Spleen (tissue), 11 donors: ENCODE measurements at regions not wholly inside any gene's neighbourhood (a gene's known extent, or its start where the extent isn't known, plus 50 kb on each side); places are given as distances from the start of the nearest gene placed in this dataset.

ENCODE experiments used
- DNase-seq: peaks from one replicate; pipeline ENCODE4 v3.0.0-alpha.2; 2020
- H3K27ac ChIP-seq, 8 donors: fragments of 200-600 bp; sonication (generic) in 7 of 8; 1 replicate in 4 of 8; 2 replicates in 4 of 8; pipeline versions ENCODE4 v1.5.0 to v1.8.0; 2016 to 2021; ENCODE audit warnings: inconsistent platforms in 4 of 8, mild to moderate bottlenecking in 4 of 8, moderate library complexity in 1 of 8
- H3K27me3 ChIP-seq, 7 donors: fragments of 200-600 bp; sonication (generic) in 6 of 7; replicated peaks in 1 of 7; 1 replicate in 4 of 7; 2 replicates in 3 of 7; pipeline versions ENCODE4 v1.5.0 to v1.8.0; 2016 to 2021; ENCODE audit warnings: inconsistent platforms in 3 of 7, mild to moderate bottlenecking in 1 of 7
- H3K36me3 ChIP-seq, 6 donors: fragments of 200-600 bp; sonication (generic) in 5 of 6; 1 replicate in 4 of 6; 2 replicates in 2 of 6; pipeline versions ENCODE4 v1.5.0 to v1.8.0; 2016 to 2021; ENCODE audit warnings: inconsistent platforms in 2 of 6
- H3K4me1 ChIP-seq, 6 donors: fragments of 200-600 bp; sonication (generic) in 5 of 6; 1 replicate in 3 of 6; 2 replicates in 3 of 6; pipeline versions ENCODE4 v1.5.0 to v1.8.0; 2016 to 2021; ENCODE audit warnings: inconsistent platforms in 3 of 6
- H3K4me3 ChIP-seq, 8 donors: fragments of 200-600 bp; sonication (generic) in 7 of 8; 1 replicate in 4 of 8; 2 replicates in 4 of 8; pipeline versions ENCODE4 v1.5.0 to v1.8.0; 2016 to 2021; ENCODE audit warnings: inconsistent platforms in 4 of 8, mild to moderate bottlenecking in 4 of 8, moderate library complexity in 2 of 8
- H3K9me3 ChIP-seq, 8 donors: fragments of 200-600 bp; sonication (generic) in 7 of 8; 1 replicate in 4 of 8; 2 replicates in 4 of 8; pipeline versions ENCODE4 v1.5.0 to v1.8.0; 2016 to 2021; ENCODE audit warnings: inconsistent platforms in 4 of 8
- POLR2A ChIP-seq, 3 donors: fragments of 450-650 bp; IDR thresholded peaks; one replicate each; pipeline ENCODE4 v1.5.1; 2017; ENCODE audit warnings: antibody characterized with exemption in 3 of 3, mild to moderate bottlenecking in 1 of 3
- POLR2AphosphoS5 ChIP-seq, 3 donors: sonication (generic); formaldehyde crosslinking; IDR thresholded peaks; one replicate each; pipeline ENCODE4 v1.5.1; 2017; ENCODE audit warnings: antibody characterized with exemption in 3 of 3
- WGBS, 5 donors: extraction: QIAGEN DNeasy Blood & Tissue Kit in 3 of 5; methylation state at CpG; one replicate each; pipeline versions ENCODE4 v1.1.5 to v1.1.7; 2013 to 2018; 5-methylcytosine and 5-hydroxymethylcytosine counted together
- intact Hi-C: fragments of 100-400 bp; cut with DNase I; formaldehyde crosslinking; loops from one replicate; pipeline ENCODE4 v1.15.0; 2023; ENCODE audit warnings: low total_unique reads
- TF ChIP-seq, protein P1 (sequence below), 11 experiments: fragments of 200-600 bp in 7 of 11; fragments of 450-650 bp in 4 of 11; sonication (generic) in 4 of 11; IDR thresholded peaks in 8 of 11; conservative IDR thresholded peaks in 3 of 11; 1 replicate in 7 of 11; 2 replicates in 4 of 11; pipeline versions ENCODE4 v1.4.0 to v1.8.0; 2016 to 2021; ENCODE audit warnings: antibody characterized with exemption in 11 of 11, inconsistent platforms in 4 of 11, mild to moderate bottlenecking in 1 of 11
- donor health status: healthy with polysubstance abuse.
- donor health status: DM: no; HTN: no; CAD: no; lungs with moderate emphysema.
- donor health status: DM: no; HTN: no; CAD: no.
- donor health status: Bipolar disorder and iron deficiency.
- donor health status: healthy.
- donor health status: DM: no; HTN: no; CAD: no.
- donor health status: DM: yes; HTN: yes; CAD: no.

DNA sequence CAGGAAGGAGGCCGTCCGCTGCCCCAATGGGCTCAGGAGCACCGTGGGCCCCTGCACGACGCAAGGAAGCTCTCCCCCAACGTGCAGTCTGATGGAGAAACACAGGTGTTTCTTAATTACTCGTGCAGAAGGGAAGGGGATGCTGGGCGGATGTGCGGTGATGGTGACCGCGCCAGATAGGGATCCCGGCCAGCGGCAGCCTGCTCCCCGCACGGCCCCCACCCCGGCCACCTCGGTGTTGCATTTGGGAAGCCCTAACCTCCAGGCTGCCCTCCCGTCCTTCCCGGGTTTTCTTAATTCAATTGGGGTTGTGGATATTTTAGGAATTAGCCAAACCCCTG is 254.4 kb downstream of the ZNF536 start:
- no peaks in the 10 kb centered on the region for H3K36me3 ChIP-seq
- H3K4me1 ChIP-seq = no peaks in the 10 kb centered on the region
- 85 to 91% (median 87%) methylated on average over 19 of the region's 19 CpGs for WGBS, 5 donors
- peaks cover 0 to 33% (median 13%) of the 10 kb centered on the region in 8 donors for H3K9me3 ChIP-seq
- intact Hi-C loops = no loop called here
- TF ChIP-seq POLR2AphosphoS5 (IDR thresholded peaks at IDR 0.05) (no peak), POLR2A (IDR thresholded peaks at IDR 0.05) (no peak)
- TF ChIP-seq, protein P1, sequence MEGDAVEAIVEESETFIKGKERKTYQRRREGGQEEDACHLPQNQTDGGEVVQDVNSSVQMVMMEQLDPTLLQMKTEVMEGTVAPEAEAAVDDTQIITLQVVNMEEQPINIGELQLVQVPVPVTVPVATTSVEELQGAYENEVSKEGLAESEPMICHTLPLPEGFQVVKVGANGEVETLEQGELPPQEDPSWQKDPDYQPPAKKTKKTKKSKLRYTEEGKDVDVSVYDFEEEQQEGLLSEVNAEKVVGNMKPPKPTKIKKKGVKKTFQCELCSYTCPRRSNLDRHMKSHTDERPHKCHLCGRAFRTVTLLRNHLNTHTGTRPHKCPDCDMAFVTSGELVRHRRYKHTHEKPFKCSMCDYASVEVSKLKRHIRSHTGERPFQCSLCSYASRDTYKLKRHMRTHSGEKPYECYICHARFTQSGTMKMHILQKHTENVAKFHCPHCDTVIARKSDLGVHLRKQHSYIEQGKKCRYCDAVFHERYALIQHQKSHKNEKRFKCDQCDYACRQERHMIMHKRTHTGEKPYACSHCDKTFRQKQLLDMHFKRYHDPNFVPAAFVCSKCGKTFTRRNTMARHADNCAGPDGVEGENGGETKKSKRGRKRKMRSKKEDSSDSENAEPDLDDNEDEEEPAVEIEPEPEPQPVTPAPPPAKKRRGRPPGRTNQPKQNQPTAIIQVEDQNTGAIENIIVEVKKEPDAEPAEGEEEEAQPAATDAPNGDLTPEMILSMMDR (IDR thresholded peaks at IDR 0.05 in 8 of 11, conservative IDR thresholded peaks at IDR 0.05 in 3 of 11) = no peak
- H3K4me3 ChIP-seq = no peak overlapping the region
- no peak overlapping the region for H3K27ac ChIP-seq
- DNase-seq = no peak
- peaks cover 0 to 4% (median 0%) of the 10 kb centered on the region in 7 donors for H3K27me3 ChIP-seq

DNA sequence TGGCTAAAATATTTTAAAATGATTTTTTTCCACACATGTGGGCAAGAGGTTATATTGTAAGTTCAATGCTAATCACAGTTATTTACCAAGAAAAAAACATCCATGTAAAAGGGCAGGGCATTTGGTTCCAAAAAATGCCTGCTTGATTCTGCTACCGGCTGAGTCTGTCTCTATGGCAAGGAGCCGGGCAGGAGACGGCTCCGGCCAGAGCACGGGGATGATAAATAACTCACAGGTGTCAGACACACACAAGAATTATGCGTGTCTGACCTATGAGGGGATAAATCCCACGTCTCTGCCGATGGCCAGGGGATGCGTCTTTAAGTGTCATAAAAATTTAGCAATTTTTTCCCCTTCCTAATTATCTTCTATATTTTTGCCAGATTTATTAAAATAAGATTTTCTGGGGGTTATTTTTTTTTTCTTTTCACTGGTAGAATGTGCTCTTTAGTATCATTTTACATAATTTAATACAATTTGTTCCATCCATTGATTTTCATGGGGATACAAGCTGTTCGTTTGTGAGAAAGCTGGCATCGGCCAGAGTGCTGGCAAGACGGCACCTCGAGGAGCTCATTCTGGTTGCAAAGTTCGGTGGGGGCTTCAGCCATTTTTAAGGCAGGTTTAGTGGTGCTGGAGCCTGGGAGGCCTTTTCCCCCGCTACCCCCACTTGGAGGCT is 253.9 kb downstream of the ZNF536 start:
- no peak for DNase-seq
- no peak overlapping the region for H3K4me3 ChIP-seq
- no peak overlapping the region for H3K27ac ChIP-seq
- no peaks in the 10 kb centered on the region for H3K36me3 ChIP-seq
- WGBS, 5 donors = 76 to 89% (median 85%) methylated on average over 14 to 15 of the region's 15 CpGs
- TF ChIP-seq POLR2A (IDR thresholded peaks at IDR 0.05) (no peak), POLR2AphosphoS5 (IDR thresholded peaks at IDR 0.05) (no peak)
- TF ChIP-seq, protein P1 (IDR thresholded peaks at IDR 0.05 in 8 of 11, conservative IDR thresholded peaks at IDR 0.05 in 3 of 11) = no peak
- H3K4me1 ChIP-seq = no peaks in the 10 kb centered on the region
- H3K9me3 ChIP-seq = peaks cover 0 to 33% (median 13%) of the 10 kb centered on the region in 8 donors
- intact Hi-C loops = no loop called here
- H3K27me3 ChIP-seq = peaks cover 0 to 8% (median 0%) of the 10 kb centered on the region in 7 donors

DNA sequence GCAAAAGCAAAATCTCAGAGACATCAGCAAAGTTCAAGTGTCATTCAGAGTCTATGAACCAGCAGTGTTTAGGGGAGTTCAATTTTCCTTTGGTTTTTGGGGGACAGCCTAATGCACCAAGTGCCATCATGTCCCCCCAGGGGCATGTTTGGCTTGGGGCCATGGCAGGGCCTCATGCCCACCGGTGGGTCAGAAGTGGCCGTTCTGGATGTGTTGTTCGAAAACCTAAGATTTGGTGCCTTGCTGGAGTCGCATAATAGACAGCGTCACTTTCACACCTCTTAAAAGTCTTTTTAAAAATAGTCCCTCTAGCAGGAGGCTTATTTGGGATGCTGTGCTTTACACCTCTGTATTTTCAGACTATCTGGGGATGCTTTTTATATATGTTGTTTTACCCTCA is 250.1 kb downstream of the ZNF536 start:
- H3K27me3 ChIP-seq = peaks cover 0 to 8% (median 0%) of the 10 kb centered on the region in 7 donors
- WGBS, 5 donors = 92 to 96% (median 92%) methylated on average over 5 of the region's 5 CpGs
- no peaks in the 10 kb centered on the region for H3K4me1 ChIP-seq
- intact Hi-C loops = no loop called here
- no peak for DNase-seq
- H3K9me3 ChIP-seq = peaks cover 0 to 33% (median 13%) of the 10 kb centered on the region in 8 donors
- H3K36me3 ChIP-seq = no peaks in the 10 kb centered on the region
- TF ChIP-seq, protein P1 (IDR thresholded peaks at IDR 0.05 in 8 of 11, conservative IDR thresholded peaks at IDR 0.05 in 3 of 11) = no peak
- TF ChIP-seq POLR2AphosphoS5 (IDR thresholded peaks at IDR 0.05) (no peak), POLR2A (IDR thresholded peaks at IDR 0.05) (no peak)
- no peak overlapping the region for H3K4me3 ChIP-seq
- H3K27ac ChIP-seq = no peak overlapping the region

DNA sequence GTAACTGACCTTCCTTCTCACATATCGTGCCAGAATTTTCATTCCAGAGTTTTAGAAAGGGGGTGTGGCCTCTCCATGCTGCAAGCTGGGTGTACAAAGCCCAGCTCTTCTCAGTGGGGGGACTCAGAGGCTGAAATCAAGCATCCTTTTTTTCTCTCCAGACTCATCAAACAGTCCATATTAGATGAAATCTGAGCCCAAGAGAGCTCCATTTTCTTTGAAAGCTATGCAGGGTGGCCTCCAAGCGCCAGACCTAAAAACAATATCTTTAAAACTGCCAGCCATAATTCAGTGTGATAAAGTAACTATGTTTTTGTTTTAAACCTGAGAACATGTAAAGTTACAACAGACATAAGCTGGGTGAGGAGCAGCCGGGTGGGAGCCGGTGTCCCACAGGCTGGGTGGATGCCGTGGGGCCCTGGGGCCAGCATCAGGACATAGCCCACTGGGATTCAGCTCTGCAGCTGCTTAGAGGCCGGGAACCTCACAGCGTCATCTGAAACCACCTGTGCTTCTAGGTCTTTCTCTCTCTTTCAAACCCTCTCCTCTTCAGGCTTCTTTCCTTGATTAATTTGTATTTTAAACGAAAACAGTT is 249.2 kb downstream of the ZNF536 start:
- H3K4me3 ChIP-seq = no peak overlapping the region
- no peak for TF ChIP-seq POLR2A (IDR thresholded peaks at IDR 0.05)
- TF ChIP-seq POLR2AphosphoS5 (IDR thresholded peaks at IDR 0.05) = no peak
- TF ChIP-seq, protein P1 (IDR thresholded peaks at IDR 0.05 in 8 of 11, conservative IDR thresholded peaks at IDR 0.05 in 3 of 11) = no peak
- H3K27ac ChIP-seq = no peak overlapping the region
- DNase-seq = no peak
- intact Hi-C loops = no loop called here
- WGBS, 5 donors = 72 to 85% (median 77%) methylated on average over 8 of the region's 8 CpGs
- no peaks in the 10 kb centered on the region for H3K4me1 ChIP-seq
- H3K9me3 ChIP-seq = peaks cover 0 to 33% (median 13%) of the 10 kb centered on the region in 8 donors
- H3K36me3 ChIP-seq = no peaks in the 10 kb centered on the region
- peaks cover 0 to 8% (median 0%) of the 10 kb centered on the region in 7 donors for H3K27me3 ChIP-seq
